ENCODE measurements at regions not wholly inside any gene's neighbourhood (a gene's known extent, or its start where the extent isn't known, plus 50 kb on each side); places are given as distances from the start of the nearest gene placed in this dataset.

- BruUV-seq (replicated peaks), result no TSS peak
- in situ Hi-C loops (cut with MboI; ENCODE audit: low sequenced_read_pairs) (no loop called here), dilution Hi-C loops (cut with HindIII; ENCODE audit: low sequenced_read_pairs, unreplicated experiment) (no loop called here), intact Hi-C loops (cut with micrococcal nuclease) (no loop called here)
- H2AK5ac ChIP-seq (ENCODE audit: low read depth, low read length), result no peak overlapping the region
- no peaks in the 10 kb centered on the region for H4K20me1 ChIP-seq (ENCODE audit: insufficient read depth, low read length)
- H2BK120ac ChIP-seq (ENCODE audit: low read depth, low read length), result no peak overlapping the region
- H4K5ac ChIP-seq (ENCODE audit: low read depth, low read length), result no peak overlapping the region
- H3K36me3 ChIP-seq (ENCODE audit: control insufficient read depth, insufficient read depth, low read length), result no peaks in the 10 kb centered on the region
- H3K23ac ChIP-seq (ENCODE audit: low read depth, low read length), result no peak overlapping the region
- no peak overlapping the region for H3K27ac ChIP-seq (ENCODE audit: insufficient read depth, low read length)
- no CpG with 5 or more reads among the region's 8 CpGs for WGBS, 2 experiments (ENCODE audit: extremely low coverage in 2 of 2, insufficient read length in 1 of 2)
- peaks cover 5% of the 10 kb centered on the region for H3K9me3 ChIP-seq (ENCODE audit: control insufficient read depth, insufficient read depth, low read length)
- no peak overlapping the region for H2BK20ac ChIP-seq (ENCODE audit: low read depth, low read length)
- DNase-seq (no peak), ATAC-seq (ENCODE audit: low read depth) (no peak)
- no peaks in the 10 kb centered on the region; the same call in 1 of the 2 replicates for H3K27me3 ChIP-seq (ENCODE audit: control insufficient read depth, insufficient read depth, low read length)
- no peak overlapping the region for H3K4me3 ChIP-seq (ENCODE audit: insufficient read depth, low read depth, low read length)
- H2AFZ ChIP-seq (replicated peaks; ENCODE audit: low read length, poor library complexity), result no peak overlapping the region
- H4K91ac ChIP-seq (ENCODE audit: insufficient read depth, low read depth, low read length), result no peak overlapping the region
- H3K9me1 ChIP-seq (ENCODE audit: insufficient read depth, low read length), result no peaks in the 10 kb centered on the region
- CTCF ChIA-PET, result interaction anchor here (0.5 to 1.3 kb wide), 2 partner anchors 9 to 133 kb away, joined by 3 to 4 read pairs; no protein-coding TSS in a partner anchor
- no peak for TF ChIP-seq FOS (IDR thresholded peaks at IDR 0.05; ENCODE audit: low read depth, low read length)
- peak; percentile 49 for TF ChIP-seq CEBPB (IDR thresholded peaks at IDR 0.05; ENCODE audit: low read depth, low read length)
- H4K8ac ChIP-seq (ENCODE audit: low read depth in 2 of 2, low read length in 2 of 2), result no peak overlapping the region
- H3K14ac ChIP-seq (replicated peaks; ENCODE audit: low read depth, low read length), result no peak overlapping the region
- no peak overlapping the region for H3K9ac ChIP-seq (ENCODE audit: low read depth, low read length)
- POLR2A ChIA-PET (ENCODE audit: unreplicated experiment), result no interaction called here
- peaks cover 10% of the 10 kb centered on the region for H3K4me1 ChIP-seq (ENCODE audit: control insufficient read depth, insufficient read depth, low read length)
- no peak overlapping the region for H3K56ac ChIP-seq (ENCODE audit: extremely low read depth, insufficient read depth, low read length)
- H3K4ac ChIP-seq (ENCODE audit: low read depth, low read length), result no peak overlapping the region; the same call in 1 of the 2 replicates
- H2BK15ac ChIP-seq (ENCODE audit: low read depth, low read length), result no peak overlapping the region
- no peak overlapping the region for H3K4me2 ChIP-seq (ENCODE audit: low read depth, low read length)
- no peak overlapping the region for H2AK9ac ChIP-seq (replicated peaks; ENCODE audit: low read depth, low read length, poor library complexity)
- no peaks in the 10 kb centered on the region for H3K79me1 ChIP-seq (ENCODE audit: low read depth in 1 of 2, low read length in 2 of 2)
- no peak overlapping the region for H2BK5ac ChIP-seq (ENCODE audit: low read depth, low read length, poor library complexity, severe bottlenecking)
- H3K18ac ChIP-seq (ENCODE audit: low read depth, low read length), result no peak overlapping the region
Observed at GRCh38 chr12:124703856-124704255, 136.4 kb upstream of the NCOR2 start.

Data from IMR-90 (cell line).